OCI-LY3 (cell line): ENCODE measurements at regions not wholly inside any gene's neighbourhood (a gene's known extent, or its start where the extent isn't known, plus 50 kb on each side); places are given as distances from the start of the nearest gene placed in this dataset.

Experiments
- CTCF ChIP-seq: fragments of 200-600, 300-600 bp; sonication (generic); IDR thresholded peaks from 2 replicates; pipeline ENCODE4 v1.5.1; 2014; ENCODE audit warnings: antibody characterized with exemption, low read length, low read depth
- EZH2phosphoT487 ChIP-seq: fragments of 200-600 bp; shearing (Covaris generic); IDR thresholded peaks from 2 replicates; pipeline ENCODE4 v1.6.1; 2018; ENCODE audit warnings: antibody characterized with exemption, mixed run types, low read depth

- no peak for TF ChIP-seq EZH2phosphoT487
- TF ChIP-seq CTCF: no peak
Observed at GRCh38 chr1:82932207-82932606, 1066.7 kb downstream of the TTLL7 start.
